ENCODE measurements at regions not wholly inside any gene's neighbourhood (a gene's known extent, or its start where the extent isn't known, plus 50 kb on each side); places are given as distances from the start of the nearest gene placed in this dataset.
A peak's percentile ranks its signal among the peaks of the same experiment; 100 is the strongest.

GRCh38 chr7:22581099-22581498 lies 81.1 kb upstream of the STEAP1B start:
- POLR2A ChIA-PET, result no interaction called here
- no peak for DNase-seq (ENCODE audit: extremely low spot score)
- CTCF ChIA-PET, result no interaction called here
- no peak for TF ChIP-seq FOXM1 (IDR thresholded peaks at IDR 0.05; ENCODE audit: borderline replicate concordance)
- TF ChIP-seq L3MBTL2 (conservative IDR thresholded peaks at IDR 0.05), result no peak
- no peak for TF ChIP-seq ZNF384 (IDR thresholded peaks at IDR 0.05)
- no peak for TF ChIP-seq BHLHE40 (IDR thresholded peaks at IDR 0.05; ENCODE audit: borderline replicate concordance)
- TF ChIP-seq FOXK2 (IDR thresholded peaks at IDR 0.05), result no peak
- no peak for TF ChIP-seq NFRKB (IDR thresholded peaks at IDR 0.05)
- no peak for TF ChIP-seq SUZ12 (IDR thresholded peaks at IDR 0.05)
- TF ChIP-seq PKNOX1 (IDR thresholded peaks at IDR 0.05), result no peak
- TF ChIP-seq HDGF (IDR thresholded peaks at IDR 0.05; ENCODE audit: borderline replicate concordance), result no peak
- no peak for TF ChIP-seq SP1 (IDR thresholded peaks at IDR 0.05)
- TF ChIP-seq TARDBP (IDR thresholded peaks at IDR 0.05), result no peak
- no peak for TF ChIP-seq ELF4 (IDR thresholded peaks at IDR 0.05)
- TF ChIP-seq LEF1 (IDR thresholded peaks at IDR 0.05; ENCODE audit: borderline replicate concordance), result no peak
- TF ChIP-seq ARNT (IDR thresholded peaks at IDR 0.05), result no peak
- TF ChIP-seq FOXA1 (IDR thresholded peaks at IDR 0.05), result no peak
- no peak for TF ChIP-seq CTBP1 (IDR thresholded peaks at IDR 0.05; ENCODE audit: borderline replicate concordance)

GRCh38 chr7:22579961-22580360 lies 80.0 kb upstream of the STEAP1B start:
- CTCF ChIA-PET, result interaction anchor here (0.5 kb wide), 1 partner anchor 19 kb away, joined by 3 read pairs; no protein-coding TSS in a partner anchor
- no peak for DNase-seq (ENCODE audit: extremely low spot score)
- TF ChIP-seq BHLHE40 (IDR thresholded peaks at IDR 0.05; ENCODE audit: borderline replicate concordance) (no peak), TARDBP (IDR thresholded peaks at IDR 0.05) (no peak), FOXM1 (IDR thresholded peaks at IDR 0.05; ENCODE audit: borderline replicate concordance) (no peak), PKNOX1 (IDR thresholded peaks at IDR 0.05) (no peak), L3MBTL2 (conservative IDR thresholded peaks at IDR 0.05) (no peak), FOXK2 (IDR thresholded peaks at IDR 0.05) (no peak), SUZ12 (IDR thresholded peaks at IDR 0.05) (no peak), FOXA1 (IDR thresholded peaks at IDR 0.05) (no peak), HDGF (IDR thresholded peaks at IDR 0.05; ENCODE audit: borderline replicate concordance) (no peak), CTBP1 (IDR thresholded peaks at IDR 0.05; ENCODE audit: borderline replicate concordance) (no peak), NFRKB (IDR thresholded peaks at IDR 0.05) (no peak), ARNT (IDR thresholded peaks at IDR 0.05) (no peak), ELF4 (IDR thresholded peaks at IDR 0.05) (no peak), SP1 (IDR thresholded peaks at IDR 0.05) (no peak), LEF1 (IDR thresholded peaks at IDR 0.05; ENCODE audit: borderline replicate concordance) (no peak)
- POLR2A ChIA-PET, result no interaction called here

- TF ChIP-seq ARNT (IDR thresholded peaks at IDR 0.05) (no peak), HDGF (IDR thresholded peaks at IDR 0.05; ENCODE audit: borderline replicate concordance) (no peak), LEF1 (IDR thresholded peaks at IDR 0.05; ENCODE audit: borderline replicate concordance) (no peak), NFRKB (IDR thresholded peaks at IDR 0.05) (no peak)
- DNase-seq (ENCODE audit: extremely low spot score), result no peak
- CTCF ChIA-PET, result interaction anchor here (0.6 to 1.6 kb wide), 4 partner anchors 18 to 150 kb away, joined by 3 to 6 read pairs (median 4); no protein-coding TSS in a partner anchor
- POLR2A ChIA-PET, result no interaction called here
Measured at GRCh38 chr7:22578007-22578733, 78.2 kb upstream of the STEAP1B start.

- no peak for DNase-seq (ENCODE audit: extremely low spot score)
- TF ChIP-seq SP1 (IDR thresholded peaks at IDR 0.05) (no peak), FOXA1 (IDR thresholded peaks at IDR 0.05) (0 out of 2 replicates have a peak, but pooled peaks have one; percentile 57), FOXM1 (IDR thresholded peaks at IDR 0.05; ENCODE audit: borderline replicate concordance) (no peak), FOXK2 (IDR thresholded peaks at IDR 0.05) (no peak), CTBP1 (IDR thresholded peaks at IDR 0.05; ENCODE audit: borderline replicate concordance) (peak; percentile 46; the same call in 1 of the 2 replicates)
- CTCF ChIA-PET, result interaction anchor here (0.6 to 1.6 kb wide), 3 partner anchors 17 to 47 kb away, joined by 3 to 6 read pairs (median 4); no protein-coding TSS in a partner anchor
- POLR2A ChIA-PET, result no interaction called here
Measured at GRCh38 chr7:22577470-22578001, 77.5 kb upstream of the STEAP1B start.

- TF ChIP-seq FOXK2 (IDR thresholded peaks at IDR 0.05) (no peak), PKNOX1 (IDR thresholded peaks at IDR 0.05) (peak; percentile 92), FOXA1 (IDR thresholded peaks at IDR 0.05) (no peak; the same call in 1 of the 2 replicates)
- ChIA-PET CTCF (interaction anchor here (0.5 kb wide), 1 partner anchor 280 kb away, joined by 7 read pairs; no protein-coding TSS in a partner anchor), POLR2A (no interaction called here)
- no peak for DNase-seq (ENCODE audit: extremely low spot score)
Measured at GRCh38 chr7:22576612-22577469, 76.9 kb upstream of the STEAP1B start.

Measured in HEK293T (cell line).